Limb (tissue), 2 donors: ENCODE measurements at regions not wholly inside any gene's neighbourhood (a gene's known extent, or its start where the extent isn't known, plus 50 kb on each side); places are given as distances from the start of the nearest gene placed in this dataset.
A peak's percentile ranks its signal among the peaks of the same experiment; 100 is the strongest.

Experiments
- DNase-seq, 2 donors: peaks; one replicate each; pipeline ENCODE4 v3.0.0-alpha.2; 2016; ENCODE audit errors: extremely low spot score in 2 of 2

GRCh38 chr15:29919380-29919881 lies 97.2 kb upstream of the TJP1 start:
- no peak for DNase-seq

- no peak for DNase-seq
Observed at GRCh38 chr15:29917600-29918597, 95.6 kb upstream of the TJP1 start.

GRCh38 chr15:29914511-29914926 lies 92.3 kb upstream of the TJP1 start:
- DNase-seq: peak in 1 of 2 donors; percentile 39

GRCh38 chr15:29913528-29914135 lies 91.4 kb upstream of the TJP1 start:
- DNase-seq: no peak

GRCh38 chr15:29911705-29912104 lies 89.4 kb upstream of the TJP1 start:
- no peak for DNase-seq

- no peak for DNase-seq
Observed at GRCh38 chr15:29910068-29910467, 87.8 kb upstream of the TJP1 start.

- DNase-seq: no peak
Observed at GRCh38 chr15:29904757-29905417, 82.6 kb upstream of the TJP1 start.

GRCh38 chr15:29903785-29904464 lies 81.7 kb upstream of the TJP1 start:
- DNase-seq: no peak

- no peak for DNase-seq
Observed at GRCh38 chr15:29903028-29903427, 80.8 kb upstream of the TJP1 start.

GRCh38 chr15:29900237-29901189 lies 78.2 kb upstream of the TJP1 start:
- DNase-seq: no peak

- no peak for DNase-seq
Observed at GRCh38 chr15:29896062-29896461, 73.8 kb upstream of the TJP1 start.

- no peak for DNase-seq
Observed at GRCh38 chr15:29891096-29891457, 68.8 kb upstream of the TJP1 start.

- no peak for DNase-seq
Observed at GRCh38 chr15:29890336-29891095, 68.2 kb upstream of the TJP1 start.

GRCh38 chr15:29889542-29890329 lies 67.5 kb upstream of the TJP1 start:
- DNase-seq: no peak

GRCh38 chr15:29888646-29889045 lies 66.4 kb upstream of the TJP1 start:
- DNase-seq: no peak

GRCh38 chr15:29887721-29888120 lies 65.5 kb upstream of the TJP1 start:
- no peak for DNase-seq

GRCh38 chr15:29885183-29885582 lies 62.9 kb upstream of the TJP1 start:
- no peak for DNase-seq

GRCh38 chr15:29883126-29883525 lies 60.9 kb upstream of the TJP1 start:
- no peak for DNase-seq

GRCh38 chr15:29880886-29881285 lies 58.6 kb upstream of the TJP1 start:
- DNase-seq: no peak
